IgD-negative memory B cell (primary cell): ENCODE measurements at regions not wholly inside any gene's neighbourhood (a gene's known extent, or its start where the extent isn't known, plus 50 kb on each side); places are given as distances from the start of the nearest gene placed in this dataset.
A peak's percentile ranks its signal among the peaks of the same experiment; 100 is the strongest.

Source experiments
- H3K27ac Mint-ChIP-seq, 3 donors: one replicate each; pipeline ENCODE4 v1.8.0; 2020 to 2022; ENCODE audit warnings: mild to moderate bottlenecking in 3 of 3, mixed read lengths in 3 of 3, moderate library complexity in 1 of 3
- H3K27me3 Mint-ChIP-seq: one replicate; pipeline ENCODE4 v1.8.0; 2021; ENCODE audit warnings: mixed read lengths
- H3K36me3 Mint-ChIP-seq: one replicate; pipeline ENCODE4 v1.8.0; 2020; ENCODE audit warnings: mild to moderate bottlenecking, mixed read lengths
- H3K4me1 Mint-ChIP-seq, 3 donors: one replicate each; pipeline ENCODE4 v1.8.0; 2020 to 2022; ENCODE audit warnings: mixed read lengths in 3 of 3, mild to moderate bottlenecking in 1 of 3
- H3K4me3 Mint-ChIP-seq, 4 donors: one replicate each; pipeline ENCODE4 v1.8.0; 2020 to 2022; ENCODE audit warnings: mild to moderate bottlenecking in 4 of 4, mixed read lengths in 4 of 4, moderate library complexity in 3 of 4
- H3K9me3 Mint-ChIP-seq, 3 donors: one replicate each; pipeline ENCODE4 v1.8.0; 2020 to 2021; ENCODE audit warnings: mixed read lengths in 3 of 3, mild to moderate bottlenecking in 1 of 3

DNA sequence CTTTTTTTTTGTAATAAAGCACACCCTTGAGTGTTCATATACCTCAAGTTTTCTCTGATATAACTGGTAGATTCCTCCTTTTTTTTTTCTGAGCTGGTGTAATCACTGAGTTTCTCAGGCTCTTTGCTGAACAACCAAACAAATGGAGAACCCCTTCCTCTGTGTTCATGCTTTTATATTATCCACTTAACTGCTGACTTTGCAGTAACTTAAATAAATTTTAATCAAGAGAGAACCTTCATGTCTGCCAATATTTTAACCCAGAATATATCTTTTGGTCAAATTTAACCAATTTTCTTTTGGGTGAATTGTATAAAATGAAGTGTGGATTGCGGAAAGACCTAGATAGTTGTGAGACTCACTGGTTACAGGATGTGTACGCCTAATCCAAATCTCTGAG lies 833.0 kb upstream of the COX7C start:
- H3K9me3 Mint-ChIP-seq = peaks cover 2 to 8% (median 4%) of the 10 kb centered on the region in 3 donors
- no peaks in the 10 kb centered on the region for H3K4me1 Mint-ChIP-seq
- H3K27ac Mint-ChIP-seq = no peak overlapping the region
- no peaks in the 10 kb centered on the region for H3K36me3 Mint-ChIP-seq
- H3K27me3 Mint-ChIP-seq = no peaks in the 10 kb centered on the region
- no peak overlapping the region for H3K4me3 Mint-ChIP-seq

DNA sequence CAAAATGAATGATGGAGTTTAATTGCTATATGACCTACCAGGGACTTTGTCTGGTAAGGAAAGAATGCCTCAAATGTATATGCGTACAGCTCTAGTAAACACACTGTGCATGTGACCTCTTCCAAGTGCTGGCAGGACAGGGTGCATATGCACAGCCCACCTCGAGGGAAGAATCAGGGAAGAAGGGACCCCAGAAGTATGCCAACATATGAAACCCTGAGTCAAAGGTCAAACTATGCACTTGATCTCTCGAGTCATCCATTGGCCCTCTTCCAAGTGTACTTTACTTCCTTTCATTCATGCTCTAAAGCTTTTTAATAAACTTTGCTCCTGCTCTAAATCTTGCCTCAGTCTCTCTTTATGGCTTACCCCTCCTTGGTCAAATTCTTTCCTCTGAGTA lies 804.6 kb upstream of the COX7C start:
- Mint-ChIP-seq H3K4me3 (no peak overlapping the region), H3K9me3 (peaks cover 0 to 3% (median under 1%) of the 10 kb centered on the region in 3 donors), H3K4me1 (no peaks in the 10 kb centered on the region), H3K27me3 (no peaks in the 10 kb centered on the region), H3K36me3 (no peaks in the 10 kb centered on the region), H3K27ac (peak overlapping the region in 1 of 3 donors; percentile 13)

DNA sequence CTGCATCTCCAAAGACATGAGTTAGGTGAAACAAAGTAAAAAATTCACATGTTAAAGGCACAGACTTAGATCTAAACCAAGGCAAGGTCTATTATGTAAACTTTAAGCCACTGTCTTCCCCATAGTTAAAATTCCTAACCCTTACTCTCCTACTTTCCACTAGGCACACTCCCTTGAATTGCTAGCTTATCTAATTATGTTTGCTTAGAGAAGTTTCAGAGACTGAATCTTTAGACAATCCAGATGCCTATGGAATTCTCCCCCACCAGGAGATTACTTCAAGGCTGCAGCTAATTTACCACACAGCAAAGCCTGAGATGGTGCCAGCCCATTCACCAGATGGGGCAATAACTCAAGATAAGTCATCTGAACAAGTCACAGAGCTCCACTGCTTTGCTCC lies 803.1 kb upstream of the COX7C start:
- no peak overlapping the region for H3K27ac Mint-ChIP-seq
- no peak overlapping the region for H3K4me3 Mint-ChIP-seq
- H3K27me3 Mint-ChIP-seq = no peaks in the 10 kb centered on the region

DNA sequence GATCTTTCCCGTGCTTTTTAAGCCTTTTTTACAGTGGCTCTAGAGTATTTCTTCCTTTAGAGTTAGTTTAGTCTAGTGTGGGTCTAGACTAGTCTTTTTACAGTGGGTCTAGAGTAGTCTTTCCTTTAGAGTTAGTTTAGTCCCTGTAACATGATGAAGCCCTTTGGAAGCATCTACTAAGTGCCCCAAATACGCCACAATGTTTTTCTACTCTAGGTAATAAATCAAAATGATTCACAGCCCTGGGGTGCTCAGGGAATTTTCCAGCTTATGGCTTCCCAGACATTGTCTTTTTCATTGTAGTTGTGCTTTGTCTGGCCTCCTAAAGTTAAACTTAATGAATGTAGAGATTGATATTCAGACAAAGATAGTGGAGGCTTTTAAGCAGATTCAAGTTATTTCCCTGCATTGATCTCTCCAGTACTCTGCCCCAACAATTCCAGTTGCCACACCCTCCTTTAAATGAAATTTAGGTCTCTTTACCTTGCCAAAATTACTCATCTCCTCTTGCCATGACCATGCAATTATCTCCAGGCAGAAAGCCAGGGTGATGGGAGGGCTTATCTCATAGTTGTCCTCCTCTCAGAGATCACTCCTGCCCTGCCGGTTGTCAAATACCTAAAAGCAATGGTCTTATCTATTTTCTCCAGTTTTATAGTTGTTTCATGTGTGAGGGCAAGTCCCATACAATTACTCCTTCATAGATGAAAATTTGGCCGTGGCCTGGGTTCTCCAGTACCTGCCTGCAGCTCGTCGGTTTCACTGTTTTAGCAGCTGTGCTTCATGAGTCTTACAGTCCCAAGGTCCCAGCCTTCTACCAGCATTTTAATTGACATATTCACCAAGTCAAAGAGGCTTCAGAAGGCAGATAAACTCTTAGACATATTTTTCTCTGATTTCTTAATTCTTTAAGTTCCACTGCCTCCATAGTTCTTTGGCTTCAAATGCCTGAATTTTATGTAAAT lies 794.0 kb upstream of the COX7C start:
- Mint-ChIP-seq H3K4me3 (no peak overlapping the region), H3K27ac (no peak overlapping the region), H3K36me3 (no peaks in the 10 kb centered on the region), H3K4me1 (no peaks in the 10 kb centered on the region), H3K9me3 (peaks cover 0 to 3% (median 1%) of the 10 kb centered on the region in 3 donors), H3K27me3 (no peaks in the 10 kb centered on the region)

More for the DNA sequence above, 803.1 kb upstream of the COX7C start:
- Mint-ChIP-seq H3K36me3 (no peaks in the 10 kb centered on the region), H3K4me1 (no peaks in the 10 kb centered on the region), H3K9me3 (peaks cover 0 to 3% (median 0%) of the 10 kb centered on the region in 3 donors)

DNA sequence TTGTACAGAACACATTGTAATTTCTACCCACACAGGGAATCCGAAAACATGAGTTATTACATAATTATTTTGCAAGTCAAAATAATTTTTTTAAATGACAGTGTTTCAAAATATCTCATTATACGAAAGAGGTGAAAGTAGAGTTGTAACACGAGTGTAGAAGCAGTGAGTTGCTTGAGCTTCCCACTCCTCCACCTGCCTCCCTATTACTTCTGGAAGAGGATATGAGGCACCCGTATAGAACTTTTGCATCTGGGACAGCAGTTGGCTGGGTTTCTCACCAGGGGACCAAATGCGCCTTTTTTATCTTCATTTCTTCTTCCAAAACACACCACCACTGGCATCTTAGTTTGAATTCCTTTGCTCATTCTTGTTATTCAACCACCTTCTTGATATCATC lies 779.0 kb upstream of the COX7C start:
- no peaks in the 10 kb centered on the region for H3K4me1 Mint-ChIP-seq
- H3K27me3 Mint-ChIP-seq = no peaks in the 10 kb centered on the region
- no peak overlapping the region for H3K27ac Mint-ChIP-seq
- no peak overlapping the region for H3K4me3 Mint-ChIP-seq
- H3K9me3 Mint-ChIP-seq = peaks cover 0 to 5% (median under 1%) of the 10 kb centered on the region in 3 donors
- H3K36me3 Mint-ChIP-seq = no peaks in the 10 kb centered on the region

DNA sequence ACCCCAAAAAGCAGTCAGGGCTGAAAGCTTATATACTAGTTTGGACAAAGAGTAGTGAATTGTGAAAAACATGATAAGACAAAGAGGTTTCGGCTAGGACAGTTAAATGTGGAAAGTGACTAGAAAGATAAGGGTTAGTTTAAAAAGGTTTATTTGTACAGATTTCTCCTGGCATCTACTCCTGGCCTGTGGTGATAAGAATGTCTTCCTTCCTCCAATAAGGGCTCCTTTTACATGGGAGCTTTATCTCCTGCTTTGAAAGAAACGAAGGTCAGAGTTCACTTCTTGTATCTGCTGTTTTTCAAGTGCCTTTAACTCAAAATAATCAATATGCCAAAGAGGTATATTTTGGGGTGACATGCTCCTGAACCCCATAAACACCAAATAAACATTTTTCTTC lies 776.1 kb upstream of the COX7C start:
- Mint-ChIP-seq H3K4me1 (no peaks in the 10 kb centered on the region), H3K9me3 (no peaks in the 10 kb centered on the region), H3K27ac (no peak overlapping the region), H3K36me3 (no peaks in the 10 kb centered on the region), H3K27me3 (no peaks in the 10 kb centered on the region), H3K4me3 (no peak overlapping the region)

DNA sequence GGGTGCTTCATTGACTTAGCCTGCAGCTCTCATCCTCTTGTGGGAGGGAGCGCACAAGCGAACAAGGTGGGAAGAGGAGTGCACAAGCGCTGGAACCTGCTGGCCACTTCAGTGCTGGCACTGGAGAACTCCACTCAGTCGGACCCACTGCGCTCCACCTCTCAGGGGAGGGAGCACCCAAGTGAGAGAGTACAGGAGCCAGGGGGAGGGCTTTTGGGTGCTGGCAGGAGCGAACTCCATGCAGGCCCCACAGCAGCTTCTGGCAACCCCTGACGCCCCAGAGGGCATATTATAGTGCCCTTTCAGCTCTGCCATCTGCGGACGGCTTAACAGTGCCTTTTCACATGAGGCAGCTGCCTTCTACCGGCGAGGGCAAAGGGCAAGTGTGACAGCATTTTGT lies 774.2 kb upstream of the COX7C start:
- Mint-ChIP-seq H3K27me3 (no peaks in the 10 kb centered on the region), H3K27ac (no peak overlapping the region), H3K4me3 (no peak overlapping the region), H3K9me3 (peaks cover 0 to 2% (median 0%) of the 10 kb centered on the region in 3 donors), H3K36me3 (no peaks in the 10 kb centered on the region), H3K4me1 (no peaks in the 10 kb centered on the region)

DNA sequence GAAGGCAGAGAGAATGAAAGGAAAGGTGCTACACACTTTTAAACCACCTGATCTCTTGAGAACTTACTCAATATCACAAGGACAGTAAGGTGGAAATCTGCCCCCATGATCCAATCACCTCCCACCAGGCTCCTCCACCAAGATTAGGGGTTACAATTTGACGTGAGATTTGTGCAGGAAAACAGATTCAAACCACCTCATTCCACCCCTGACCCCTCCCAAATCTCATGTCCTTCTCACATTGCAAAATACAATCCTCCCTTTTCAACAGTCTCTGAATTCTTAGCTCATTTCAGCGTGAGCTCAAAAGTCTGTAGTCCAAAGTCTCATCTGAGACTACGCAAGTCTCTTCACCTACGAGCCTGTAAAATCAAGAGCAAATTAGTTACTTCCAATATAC lies 768.3 kb upstream of the COX7C start:
- Mint-ChIP-seq H3K36me3 (no peaks in the 10 kb centered on the region), H3K27me3 (no peaks in the 10 kb centered on the region), H3K4me3 (no peak overlapping the region), H3K4me1 (no peaks in the 10 kb centered on the region), H3K27ac (no peak overlapping the region), H3K9me3 (peaks cover 0 to 2% (median 2%) of the 10 kb centered on the region in 3 donors)

DNA sequence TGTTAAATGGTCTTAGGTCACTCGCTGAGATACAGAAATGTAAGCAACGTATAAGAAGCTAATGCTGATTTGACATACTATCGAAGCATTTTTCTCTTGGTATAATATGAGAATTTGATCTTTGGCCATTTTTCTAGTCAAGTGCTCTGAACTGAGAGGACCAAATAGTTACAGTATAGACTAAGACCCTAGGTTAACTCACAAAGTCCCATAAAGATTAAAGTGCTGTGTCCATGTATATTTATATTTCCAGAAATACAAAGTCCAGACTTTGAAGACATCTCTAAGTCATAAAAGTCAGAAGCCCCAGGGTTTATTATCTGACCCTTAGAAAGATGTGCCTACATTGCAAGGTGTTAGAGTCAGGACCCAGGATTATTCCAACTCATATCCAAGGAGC lies 752.4 kb upstream of the COX7C start:
- Mint-ChIP-seq H3K4me3 (no peak overlapping the region), H3K27me3 (no peaks in the 10 kb centered on the region), H3K9me3 (peaks cover 2 to 13% (median 3%) of the 10 kb centered on the region in 3 donors), H3K27ac (no peak overlapping the region), H3K36me3 (no peaks in the 10 kb centered on the region), H3K4me1 (peaks cover 0 to 1% (median 0%) of the 10 kb centered on the region in 3 donors)

DNA sequence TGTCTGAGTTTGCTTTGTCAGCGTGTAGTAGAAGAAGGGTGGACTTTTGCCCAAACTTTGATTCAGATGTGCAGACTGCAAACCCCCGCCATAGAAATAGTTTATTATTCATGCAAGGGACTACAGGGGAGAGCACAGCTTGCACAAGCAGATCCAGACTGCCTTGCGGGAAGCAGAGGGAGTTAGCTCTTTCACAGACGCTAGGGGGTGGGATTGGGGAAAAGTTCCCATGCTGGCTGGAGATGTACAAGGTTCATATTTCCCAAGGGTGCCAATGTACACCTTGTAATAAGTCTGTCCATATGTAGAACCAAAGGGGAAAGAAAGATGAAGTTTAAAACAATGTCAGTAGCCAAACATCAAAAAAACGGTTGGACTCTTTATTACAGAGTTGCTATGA lies 749.7 kb upstream of the COX7C start:
- Mint-ChIP-seq H3K4me3 (no peak overlapping the region), H3K27me3 (no peaks in the 10 kb centered on the region), H3K4me1 (peaks cover 0 to 1% (median 0%) of the 10 kb centered on the region in 3 donors), H3K36me3 (no peaks in the 10 kb centered on the region), H3K9me3 (peaks cover 2 to 11% (median 3%) of the 10 kb centered on the region in 3 donors), H3K27ac (no peak overlapping the region)

DNA sequence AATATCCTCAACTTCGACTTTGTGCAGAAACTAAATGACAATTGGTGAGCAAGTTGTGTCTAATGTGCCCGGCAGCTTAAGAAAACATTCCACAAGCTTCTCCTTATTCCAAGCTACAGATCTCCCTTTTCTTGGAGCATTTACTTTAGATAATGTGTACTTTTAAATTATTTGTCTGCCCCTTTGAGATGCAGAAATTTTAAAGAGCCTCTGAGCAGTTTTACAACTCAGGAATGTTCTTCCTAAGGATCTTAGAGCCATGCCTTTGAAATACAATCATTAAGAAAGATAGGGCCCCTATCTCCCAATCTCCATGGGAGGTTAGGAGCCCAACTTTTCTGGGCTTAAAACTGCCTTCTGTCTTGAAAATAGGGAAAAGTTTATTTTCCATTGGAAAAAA lies 723.7 kb upstream of the COX7C start:
- Mint-ChIP-seq H3K27ac (no peak overlapping the region), H3K4me3 (no peak overlapping the region), H3K9me3 (peaks cover 2 to 17% (median 5%) of the 10 kb centered on the region in 3 donors), H3K4me1 (no peaks in the 10 kb centered on the region), H3K27me3 (no peaks in the 10 kb centered on the region), H3K36me3 (no peaks in the 10 kb centered on the region)

DNA sequence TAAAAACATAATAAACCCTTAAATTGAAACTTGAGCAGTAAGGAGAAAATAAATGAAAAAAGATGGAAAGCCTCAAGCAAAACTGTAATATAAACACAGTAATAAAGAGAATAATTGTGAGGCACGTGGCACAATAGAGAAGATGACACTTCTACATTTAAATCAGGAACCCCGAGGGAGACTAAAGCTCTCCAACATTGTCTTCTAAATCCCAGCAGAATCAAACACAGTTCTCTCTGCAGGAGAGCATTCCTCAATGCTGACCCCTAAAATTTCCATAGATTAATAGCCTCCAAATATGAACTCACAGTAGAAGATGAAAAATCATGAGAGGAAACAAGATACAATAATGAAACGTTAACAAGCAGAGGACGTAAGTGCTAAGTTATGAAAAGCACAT lies 721.2 kb upstream of the COX7C start:
- H3K27ac Mint-ChIP-seq = no peak overlapping the region
- no peaks in the 10 kb centered on the region for H3K36me3 Mint-ChIP-seq
- no peaks in the 10 kb centered on the region for H3K27me3 Mint-ChIP-seq
- H3K4me1 Mint-ChIP-seq = no peaks in the 10 kb centered on the region
- no peak overlapping the region for H3K4me3 Mint-ChIP-seq
- H3K9me3 Mint-ChIP-seq = peaks cover 2 to 10% (median 5%) of the 10 kb centered on the region in 3 donors

DNA sequence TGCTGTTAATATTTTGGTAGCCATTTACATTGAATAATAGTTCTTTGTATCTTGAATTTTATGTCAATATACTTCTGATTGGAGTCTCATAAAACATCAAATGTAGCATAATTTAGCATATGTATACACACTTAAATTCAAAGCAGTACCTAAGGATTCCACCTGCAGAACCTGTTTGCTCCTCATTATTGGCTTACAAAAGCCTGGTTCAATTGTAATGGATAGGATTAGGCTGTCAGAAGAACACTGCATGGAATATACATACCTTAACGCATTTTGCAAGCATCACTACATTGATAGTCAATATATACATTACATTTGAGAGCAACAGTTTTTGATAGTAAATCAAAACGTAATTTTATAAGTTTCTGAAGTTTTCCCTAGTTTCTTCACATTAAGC lies 711.3 kb upstream of the COX7C start:
- Mint-ChIP-seq H3K27ac (no peak overlapping the region), H3K4me3 (no peak overlapping the region), H3K27me3 (no peaks in the 10 kb centered on the region), H3K36me3 (no peaks in the 10 kb centered on the region), H3K9me3 (peaks cover 0 to 4% (median 2%) of the 10 kb centered on the region in 3 donors), H3K4me1 (no peaks in the 10 kb centered on the region)

DNA sequence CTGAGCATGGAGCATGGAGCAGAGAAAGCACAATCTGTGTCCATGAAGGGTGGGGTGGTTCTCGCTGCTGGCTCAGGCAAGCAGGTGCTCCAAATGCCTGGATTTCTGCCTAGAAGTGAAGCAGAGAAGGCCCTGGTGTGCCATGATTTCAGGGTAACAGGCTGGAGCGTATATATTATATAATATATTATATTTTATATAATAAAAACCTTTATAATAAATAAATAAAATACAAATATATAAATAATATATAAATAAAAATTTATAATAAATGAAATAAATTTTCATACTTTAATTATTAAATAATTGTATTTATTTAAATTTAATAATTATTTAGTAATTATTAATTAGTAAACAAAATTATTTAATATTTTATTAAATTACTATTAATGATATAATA lies 707.4 kb upstream of the COX7C start:
- no peaks in the 10 kb centered on the region for H3K4me1 Mint-ChIP-seq

DNA sequence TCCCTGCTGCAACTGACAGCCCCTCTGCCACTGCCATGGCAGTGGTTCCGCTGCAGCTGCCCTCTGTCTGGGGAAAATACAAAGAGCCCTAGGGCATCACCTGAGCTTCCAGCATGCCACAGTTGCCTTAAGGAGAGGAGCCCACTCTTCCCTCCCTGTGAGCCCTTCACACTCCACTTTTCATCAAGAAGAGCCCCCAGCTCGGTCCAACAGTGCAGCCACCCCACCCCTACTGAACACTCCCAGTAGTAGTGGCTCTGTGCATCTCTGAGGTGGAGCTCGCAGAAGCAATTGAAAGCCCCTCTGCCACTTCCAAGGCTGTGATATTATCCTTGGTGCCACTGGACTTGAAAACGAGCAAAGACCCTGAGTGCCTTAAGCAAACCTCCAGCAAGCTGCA lies 696.8 kb upstream of the COX7C start:
- Mint-ChIP-seq H3K4me1 (no peaks in the 10 kb centered on the region), H3K27me3 (no peaks in the 10 kb centered on the region), H3K36me3 (no peaks in the 10 kb centered on the region), H3K27ac (no peak overlapping the region), H3K9me3 (peaks cover 3 to 13% (median 6%) of the 10 kb centered on the region in 3 donors), H3K4me3 (no peak overlapping the region)

More for the DNA sequence above, 707.4 kb upstream of the COX7C start:
- Mint-ChIP-seq H3K4me3 (no peak overlapping the region), H3K9me3 (peaks cover 0 to 5% (median 2%) of the 10 kb centered on the region in 3 donors), H3K36me3 (no peaks in the 10 kb centered on the region), H3K27me3 (no peaks in the 10 kb centered on the region), H3K27ac (peak overlapping the region in 1 of 3 donors; percentile 63)

DNA sequence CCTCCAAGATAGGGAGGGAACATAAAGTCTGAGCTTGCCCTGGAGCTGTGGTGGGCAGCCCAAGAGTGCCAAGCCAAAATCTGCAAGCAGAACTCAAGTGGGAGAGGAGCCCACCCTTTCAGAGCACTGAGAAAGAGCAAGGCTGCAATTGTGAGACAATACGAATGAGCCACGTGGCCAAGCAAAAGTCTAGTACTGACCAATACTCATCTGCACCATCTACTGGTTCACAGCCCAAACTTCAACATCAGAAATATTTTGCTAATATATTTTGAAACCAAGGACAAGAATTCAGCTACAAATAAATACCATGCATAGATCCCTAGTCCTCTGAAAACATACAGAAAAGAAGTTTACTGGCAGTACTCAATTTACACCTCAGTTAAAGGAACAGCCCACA lies 696.2 kb upstream of the COX7C start:
- Mint-ChIP-seq H3K4me1 (no peaks in the 10 kb centered on the region), H3K36me3 (no peaks in the 10 kb centered on the region), H3K27ac (no peak overlapping the region), H3K9me3 (peaks cover 3 to 13% (median 6%) of the 10 kb centered on the region in 3 donors), H3K4me3 (no peak overlapping the region), H3K27me3 (no peaks in the 10 kb centered on the region)
